A673 (cell line): ENCODE measurements at regions not wholly inside any gene's neighbourhood (a gene's known extent, or its start where the extent isn't known, plus 50 kb on each side); places are given as distances from the start of the nearest gene placed in this dataset.

Experiments used
- EZH2 ChIP-seq: fragments of 200-600 bp; sonication (generic); IDR thresholded peaks from 2 replicates; pipeline ENCODE4 v1.6.1; 2017; ENCODE audit warnings: borderline replicate concordance, low read depth, mild to moderate bottlenecking, mixed read lengths, antibody characterized with exemption, low read length; ENCODE audit not compliant: poor library complexity, severe bottlenecking
- TF ChIP-seq, protein P1 (sequence below): fragments of 300-800, 200-600 bp; sonication (generic); conservative IDR thresholded peaks from 2 replicates; pipeline ENCODE4 v1.5.1; 2017; ENCODE audit warnings: low read depth, mild to moderate bottlenecking, antibody characterized with exemption, low read length, moderate library complexity, mixed read lengths

DNA sequence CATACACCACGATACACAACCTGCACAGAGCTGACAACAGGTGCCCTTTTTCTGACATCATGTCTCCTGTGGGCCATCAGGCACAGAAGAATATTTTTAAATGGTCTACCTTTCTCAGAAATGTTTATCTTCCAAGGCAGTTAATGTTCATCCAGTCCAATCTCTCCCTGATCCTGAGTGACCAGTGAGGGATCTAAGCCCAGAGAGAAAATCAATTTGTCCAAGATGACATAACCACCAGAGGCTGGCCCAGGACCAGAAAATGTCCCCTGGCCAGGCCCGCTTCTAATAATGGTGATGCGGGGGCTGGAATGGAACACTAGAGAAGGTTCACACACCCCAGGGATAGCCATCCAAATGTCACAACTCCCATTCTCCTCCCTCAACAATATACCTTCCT lies 357.9 kb upstream of the KIF2A start:
- TF ChIP-seq, protein P1, sequence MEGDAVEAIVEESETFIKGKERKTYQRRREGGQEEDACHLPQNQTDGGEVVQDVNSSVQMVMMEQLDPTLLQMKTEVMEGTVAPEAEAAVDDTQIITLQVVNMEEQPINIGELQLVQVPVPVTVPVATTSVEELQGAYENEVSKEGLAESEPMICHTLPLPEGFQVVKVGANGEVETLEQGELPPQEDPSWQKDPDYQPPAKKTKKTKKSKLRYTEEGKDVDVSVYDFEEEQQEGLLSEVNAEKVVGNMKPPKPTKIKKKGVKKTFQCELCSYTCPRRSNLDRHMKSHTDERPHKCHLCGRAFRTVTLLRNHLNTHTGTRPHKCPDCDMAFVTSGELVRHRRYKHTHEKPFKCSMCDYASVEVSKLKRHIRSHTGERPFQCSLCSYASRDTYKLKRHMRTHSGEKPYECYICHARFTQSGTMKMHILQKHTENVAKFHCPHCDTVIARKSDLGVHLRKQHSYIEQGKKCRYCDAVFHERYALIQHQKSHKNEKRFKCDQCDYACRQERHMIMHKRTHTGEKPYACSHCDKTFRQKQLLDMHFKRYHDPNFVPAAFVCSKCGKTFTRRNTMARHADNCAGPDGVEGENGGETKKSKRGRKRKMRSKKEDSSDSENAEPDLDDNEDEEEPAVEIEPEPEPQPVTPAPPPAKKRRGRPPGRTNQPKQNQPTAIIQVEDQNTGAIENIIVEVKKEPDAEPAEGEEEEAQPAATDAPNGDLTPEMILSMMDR: no peak
- no peak for TF ChIP-seq EZH2
